DMS53 (cell line): ENCODE measurements at regions not wholly inside any gene's neighbourhood (a gene's known extent, or its start where the extent isn't known, plus 50 kb on each side); places are given as distances from the start of the nearest gene placed in this dataset.

Source experiments
- DNase-seq: peaks from one replicate; lab custom pipeline; 2025; lab: John Stamatoyannopoulos, UW

DNA sequence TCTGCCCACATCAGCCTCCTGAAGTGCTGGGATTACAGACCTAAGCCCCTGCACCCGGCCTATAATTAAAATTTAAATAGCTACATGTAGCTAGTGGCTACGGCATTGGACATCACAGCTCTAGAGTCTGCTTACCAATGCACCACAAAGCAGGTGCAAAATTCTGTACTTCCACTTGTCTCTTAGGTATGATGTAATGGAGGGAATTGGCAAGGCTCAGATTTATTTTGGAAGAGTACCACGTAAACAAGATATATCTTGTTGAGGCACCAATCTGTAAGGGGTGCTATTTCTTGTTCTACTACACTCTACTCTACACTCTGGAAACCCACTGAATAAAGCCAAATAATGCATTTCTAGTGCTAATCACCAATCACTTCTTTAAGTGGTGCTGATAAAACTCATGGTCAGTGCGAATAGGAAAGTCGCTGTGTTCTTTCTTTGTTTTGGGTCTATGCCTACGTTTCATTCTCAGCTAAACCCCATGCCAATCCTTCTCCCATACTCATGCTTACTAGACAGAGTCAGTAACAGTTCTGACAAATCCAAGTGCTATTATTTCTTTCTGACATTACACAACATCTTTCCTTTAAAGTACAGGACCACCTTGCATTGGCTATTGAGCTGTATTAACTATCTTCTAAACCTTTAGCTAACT, 92.3 kb downstream of the GC start:
- no peak for DNase-seq

GRCh38 chr4:71689822-71690221, 94.1 kb downstream of the GC start:
- no peak for DNase-seq

GRCh38 chr4:71687056-71687455, 96.8 kb downstream of the GC start:
- DNase-seq, result no peak

DNA sequence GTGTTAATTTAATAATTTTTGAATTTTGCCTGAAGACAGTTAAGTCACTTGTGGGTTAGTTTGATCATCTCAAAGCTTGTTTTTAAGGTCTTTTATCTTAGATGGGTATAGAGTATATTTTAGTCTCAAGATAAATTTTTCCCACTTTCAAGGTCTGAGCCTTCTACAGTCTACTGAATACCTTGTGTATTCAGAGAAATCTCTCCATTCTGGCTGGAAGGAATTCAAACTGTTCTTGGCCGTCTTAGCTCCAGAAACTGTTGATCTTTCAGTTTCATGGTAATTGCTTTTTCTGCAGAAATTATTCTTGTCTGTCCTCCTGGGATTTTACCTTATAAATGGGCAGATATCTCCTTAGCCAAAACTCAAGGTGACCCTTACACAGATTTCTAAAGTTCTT, 97.9 kb downstream of the GC start:
- no peak for DNase-seq

DNA sequence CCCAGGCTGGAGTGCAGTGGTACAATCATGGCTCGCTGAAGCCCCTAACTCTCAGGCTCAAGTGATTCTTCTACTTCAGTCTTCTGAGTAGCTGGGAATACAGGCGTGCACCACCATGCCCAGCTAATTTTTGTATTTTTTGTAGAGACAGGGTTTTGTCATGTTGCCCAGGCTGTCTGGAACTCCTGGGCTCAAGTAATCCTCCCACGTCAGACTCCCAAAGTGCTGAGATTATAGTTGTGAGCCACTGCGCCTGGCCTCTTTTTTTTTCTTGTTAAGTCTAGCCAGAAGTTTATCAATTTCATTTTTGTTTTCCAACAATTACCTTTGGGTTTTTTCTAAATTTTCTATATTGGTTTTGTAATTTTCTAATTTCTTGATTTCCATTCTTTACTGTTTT, 100.6 kb downstream of the GC start:
- DNase-seq, result no peak

DNA sequence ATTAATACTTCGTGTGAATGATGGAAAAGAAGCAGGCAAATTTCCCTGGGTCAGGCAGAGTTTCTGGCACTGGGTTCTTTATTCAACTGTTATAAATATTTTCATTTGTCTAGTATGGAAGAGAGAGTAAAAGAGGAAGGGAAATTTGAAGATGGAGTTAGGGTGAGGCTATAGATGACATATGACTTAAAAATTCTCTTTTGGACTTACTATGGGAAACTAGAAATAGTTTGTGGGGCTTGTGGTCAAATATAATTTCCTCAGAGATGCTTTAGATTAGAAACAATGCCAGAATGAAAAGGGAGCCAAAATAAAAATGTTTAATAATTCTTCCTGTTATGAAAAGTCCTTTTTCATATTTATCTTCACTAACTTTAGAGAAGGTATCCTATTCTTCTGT, 103.2 kb downstream of the GC start:
- no peak for DNase-seq

DNA sequence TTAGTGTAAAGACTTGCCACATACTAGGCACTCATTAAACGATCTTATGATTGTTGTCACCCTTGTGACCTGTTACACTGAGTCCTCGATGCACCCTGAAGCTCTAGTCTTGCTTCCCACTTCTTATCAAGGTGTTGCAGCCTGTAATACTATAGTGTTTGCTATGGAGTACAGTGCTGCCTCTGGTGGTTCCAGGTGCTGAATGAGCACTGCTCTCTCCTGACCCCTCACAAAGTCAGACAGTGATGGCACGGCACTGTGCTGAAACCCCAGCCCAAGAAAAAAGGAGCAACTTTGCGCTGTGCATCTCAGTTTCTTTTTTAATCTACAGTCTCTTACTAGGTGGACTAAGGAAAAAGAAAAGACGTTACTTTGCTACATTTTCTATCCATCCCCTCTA, 106.3 kb downstream of the GC start:
- peak; percentile 1 for DNase-seq

DNA sequence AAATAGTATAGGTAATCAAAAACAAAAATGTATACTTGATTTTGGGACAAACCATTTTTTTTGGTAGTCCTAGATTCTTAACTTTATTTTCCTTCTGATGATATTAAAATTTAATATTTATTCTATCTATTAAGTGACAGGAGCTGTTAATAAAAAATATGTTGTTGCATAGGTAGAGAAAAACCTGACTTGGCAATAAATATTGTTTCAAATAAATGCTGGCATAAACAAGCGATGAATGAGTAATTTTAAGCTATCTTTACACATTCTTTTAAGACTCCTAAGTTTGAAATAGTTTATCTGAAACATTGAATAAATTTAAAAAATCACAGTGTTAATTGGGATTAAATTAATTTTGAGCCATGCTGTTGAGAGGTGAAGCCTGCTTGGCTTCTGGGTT, 114.6 kb downstream of the GC start:
- no peak for DNase-seq

DNA sequence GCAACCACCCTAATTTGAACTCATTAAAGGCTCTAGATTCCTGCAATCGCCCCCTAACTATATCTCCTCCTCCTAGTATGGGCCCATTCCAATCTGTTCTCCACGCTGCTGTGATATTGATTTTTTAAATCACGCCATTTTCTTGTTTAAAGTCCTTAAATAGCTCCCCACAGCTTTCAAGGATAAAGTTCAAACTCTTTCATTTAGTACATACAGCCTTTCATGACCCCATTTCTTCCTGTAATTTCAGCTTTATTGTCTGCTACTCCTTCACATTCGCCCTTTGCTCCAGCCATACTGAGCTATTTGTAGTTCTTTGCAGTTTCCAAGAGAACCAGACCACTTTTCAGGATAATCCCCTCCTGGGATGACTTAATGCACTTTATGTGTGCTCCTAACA, 118.5 kb downstream of the GC start:
- DNase-seq, result no peak

DNA sequence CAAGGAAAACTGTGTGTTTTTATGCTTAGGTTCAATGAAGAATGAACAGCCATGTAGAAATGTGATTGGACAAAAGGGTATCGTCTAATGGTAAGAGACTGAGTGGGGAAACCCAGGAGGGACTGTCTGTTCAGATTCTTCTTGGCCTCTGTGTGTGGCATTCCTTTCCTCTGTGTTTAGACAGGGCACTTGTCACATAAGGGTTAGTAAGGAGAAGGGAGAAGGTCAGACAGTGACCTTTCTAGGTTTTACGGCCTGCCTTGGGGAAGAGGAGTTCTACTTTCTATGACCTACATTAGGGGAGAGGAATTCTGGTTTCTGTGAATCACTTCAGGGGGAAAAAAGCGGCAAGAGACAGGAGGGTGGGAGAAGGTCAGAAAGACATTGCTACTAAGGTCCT, 119.5 kb downstream of the GC start:
- no peak for DNase-seq

DNA sequence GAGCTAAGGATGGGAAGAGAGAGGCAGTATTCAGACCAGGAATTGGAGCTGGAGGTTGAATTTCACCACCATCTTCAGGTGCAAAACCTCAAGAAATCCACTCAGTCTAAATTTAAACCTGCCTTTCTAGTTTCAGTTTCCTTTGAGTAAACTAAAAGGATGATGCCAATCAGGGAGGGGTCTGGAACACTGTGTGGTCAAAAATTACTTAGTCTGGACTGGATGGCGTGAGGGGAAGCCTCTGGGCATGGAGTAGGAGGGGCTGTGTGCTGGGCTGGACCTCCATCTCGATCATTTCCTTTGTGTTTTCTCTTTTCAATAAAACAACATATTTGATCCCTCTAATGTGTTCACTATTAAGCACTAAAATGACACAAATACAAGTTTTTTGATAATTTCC, 120.1 kb downstream of the GC start:
- DNase-seq, result no peak

DNA sequence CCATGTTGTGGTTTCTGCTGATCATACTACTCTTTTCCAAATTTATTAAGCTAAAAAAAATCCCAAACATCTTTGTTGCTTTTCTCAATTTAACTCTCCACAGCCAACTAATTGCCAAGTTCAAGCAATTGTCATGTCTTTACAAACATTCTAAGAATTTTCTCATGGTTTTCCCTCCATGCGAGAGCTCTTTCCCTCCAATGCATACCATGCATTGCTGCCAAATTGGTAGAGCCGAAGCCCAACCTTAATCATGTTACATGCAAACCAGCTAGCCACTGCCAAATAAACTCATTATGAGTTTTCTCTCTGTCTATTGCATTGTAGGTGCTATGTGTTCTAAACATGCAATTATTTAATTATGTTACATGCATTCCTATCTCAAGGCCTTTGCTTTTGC, 123.9 kb downstream of the GC start:
- DNase-seq, result no peak

GRCh38 chr4:71648923-71649322, 135.0 kb downstream of the GC start:
- peak; percentile 15 for DNase-seq

- DNase-seq, result peak; percentile 76
Measured at GRCh38 chr4:71648448-71648847, 135.4 kb downstream of the GC start.

DNA sequence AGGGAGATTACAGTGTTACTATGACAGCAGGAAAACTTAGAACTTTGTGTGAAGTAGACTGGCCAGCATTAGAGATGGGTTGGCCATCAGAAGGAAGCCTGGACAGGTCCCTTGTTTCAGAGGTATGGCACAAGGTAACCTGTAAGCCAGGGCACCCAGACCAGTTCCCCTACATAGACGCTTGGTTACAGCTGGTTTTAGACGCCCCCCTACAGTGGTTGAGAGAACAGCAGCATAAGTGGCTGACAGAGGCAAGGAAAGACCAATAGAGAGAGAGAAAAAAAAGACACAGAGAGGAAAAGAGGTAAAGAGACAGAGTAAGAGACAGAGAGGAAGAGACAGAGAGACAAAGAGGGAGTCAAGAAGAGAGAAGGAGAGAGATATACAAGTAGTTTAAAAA, 144.5 kb downstream of the GC start:
- DNase-seq, result no peak

GRCh38 chr4:71635139-71635748, 148.6 kb downstream of the GC start:
- peak; percentile 8 for DNase-seq

DNA sequence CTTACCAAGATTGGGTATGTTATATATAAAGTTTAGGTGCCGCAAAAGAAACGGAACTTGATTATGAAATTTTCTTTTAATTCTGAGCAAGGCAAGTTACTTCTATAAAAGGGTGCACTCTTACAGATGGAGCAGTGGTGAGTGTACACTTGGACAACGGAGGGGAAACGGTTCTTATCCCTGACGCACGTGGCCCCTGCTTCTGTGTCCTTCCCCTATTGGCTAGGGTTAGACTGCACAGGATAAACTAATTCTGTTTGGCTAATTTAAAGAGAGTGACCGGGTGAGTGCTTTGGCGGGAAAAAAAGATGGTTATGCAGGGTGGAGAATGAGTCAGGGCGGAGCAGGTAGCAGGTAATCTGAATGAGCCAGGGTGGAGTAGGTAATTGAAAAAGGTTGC, 149.5 kb downstream of the GC start:
- DNase-seq, result no peak

GRCh38 chr4:71630803-71631202, 153.1 kb downstream of the GC start:
- DNase-seq, result no peak

DNA sequence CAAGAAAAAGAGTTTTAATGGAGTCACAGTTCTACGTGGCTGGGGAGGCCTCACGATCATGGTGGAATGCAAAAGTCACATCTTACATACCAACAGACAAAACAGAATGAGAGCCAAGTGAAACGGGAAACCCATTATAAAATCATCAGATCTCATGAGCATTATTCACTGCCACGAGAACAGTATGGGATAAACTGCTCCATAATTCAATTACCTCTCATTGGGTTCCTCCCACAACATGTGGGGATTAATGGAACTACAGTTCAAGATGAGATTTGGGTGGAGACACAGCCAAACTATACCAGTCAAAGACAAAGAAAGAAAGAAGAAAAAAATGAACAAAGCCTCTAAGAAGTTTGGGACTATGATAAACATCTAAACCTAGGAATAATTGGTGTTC, 158.9 kb downstream of the GC start:
- no peak for DNase-seq
